Liver (tissue), 8 donors: ENCODE measurements at regions not wholly inside any gene's neighbourhood (a gene's known extent, or its start where the extent isn't known, plus 50 kb on each side); places are given as distances from the start of the nearest gene placed in this dataset.

Source experiments
- DNase-seq: peaks from one replicate; pipeline ENCODE4 v3.0.0-alpha.2; 2017; ENCODE audit warnings: low spot score
- H3K27ac ChIP-seq, 2 donors: one replicate each; pipeline ENCODE4 v1.7.0; 2013; ENCODE audit warnings: inconsistent platforms in 2 of 2, low read length in 2 of 2, control low read depth in 1 of 2, low read depth in 1 of 2, mild to moderate bottlenecking in 1 of 2
- H3K27me3 ChIP-seq, 4 donors: one replicate each; pipeline versions ENCODE4 v1.6.1 to v1.7.0; 2013; ENCODE audit warnings: low read length in 3 of 4, inconsistent platforms in 1 of 4, mild to moderate bottlenecking in 1 of 4, moderate library complexity in 1 of 4; ENCODE audit not compliant: control insufficient read depth in 4 of 4, insufficient read depth in 4 of 4
- H3K36me3 ChIP-seq, 4 donors: one replicate each; pipeline versions ENCODE4 v1.6.1 to v1.7.0; 2013; ENCODE audit warnings: low read length in 3 of 4, mild to moderate bottlenecking in 3 of 4, low read depth in 1 of 4, moderate library complexity in 1 of 4; ENCODE audit not compliant: control insufficient read depth in 4 of 4, insufficient read depth in 3 of 4
- H3K4me1 ChIP-seq, 4 donors: one replicate each; pipeline versions ENCODE4 v1.6.1 to v1.7.0; 2013; ENCODE audit warnings: low read length in 3 of 4, mild to moderate bottlenecking in 3 of 4, moderate library complexity in 1 of 4; ENCODE audit not compliant: control insufficient read depth in 4 of 4, insufficient read depth in 4 of 4
- H3K4me3 ChIP-seq, 3 donors: one replicate each; pipeline versions ENCODE4 v1.6.1 to v1.7.0; 2013; ENCODE audit warnings: low read length in 3 of 3, control low read depth in 1 of 3, low read depth in 1 of 3, mild to moderate bottlenecking in 1 of 3
- H3K9ac ChIP-seq, 2 donors: one replicate each; pipeline ENCODE4 v1.7.0; 2013; ENCODE audit warnings: low read length in 2 of 2, mild to moderate bottlenecking in 2 of 2, moderate library complexity in 2 of 2, control low read depth in 1 of 2, low read depth in 1 of 2
- H3K9me3 ChIP-seq, 4 donors: one replicate each; pipeline versions ENCODE4 v1.6.1 to v1.7.0; 2013; ENCODE audit warnings: low read length in 3 of 4; ENCODE audit not compliant: control insufficient read depth in 4 of 4
- ATF3 ChIP-seq: IDR thresholded peaks from 2 replicates; pipeline ENCODE4 v1.6.1; 2016; ENCODE audit warnings: antibody characterized with exemption
- CTCF ChIP-seq: fragments of 150-350 bp; IDR thresholded peaks from 2 replicates; pipeline ENCODE4 v1.5.1; 2017; ENCODE audit warnings: improper control_type of control experiment, low read depth, low read length; ENCODE audit not compliant: missing input control
- FOXA1 ChIP-seq: IDR thresholded peaks from 2 replicates; pipeline ENCODE4 v1.6.1; 2016; ENCODE audit warnings: antibody characterized with exemption
- FOXA2 ChIP-seq: IDR thresholded peaks from 2 replicates; pipeline ENCODE4 v1.6.1; 2016; ENCODE audit warnings: antibody characterized with exemption
- GABPA ChIP-seq, 2 donors: IDR thresholded peaks in 1 of 2; conservative IDR thresholded peaks in 1 of 2; 2 replicates each; pipeline ENCODE4 v1.6.1; 2016; ENCODE audit warnings: antibody characterized with exemption in 2 of 2, mild to moderate bottlenecking in 1 of 2, moderate library complexity in 1 of 2
- HNF4A ChIP-seq, 2 donors: conservative IDR thresholded peaks; 2 replicates each; pipeline ENCODE4 v1.6.1; 2016; ENCODE audit warnings: antibody characterized with exemption in 2 of 2, mild to moderate bottlenecking in 2 of 2
- HNF4G ChIP-seq: IDR thresholded peaks from 2 replicates; pipeline ENCODE4 v1.6.1; 2016; ENCODE audit warnings: antibody characterized with exemption
- JUND ChIP-seq, 2 donors: IDR thresholded peaks; 2 replicates each; pipeline ENCODE4 v1.6.1; 2016; ENCODE audit warnings: antibody characterized with exemption in 2 of 2
- MAX ChIP-seq: IDR thresholded peaks from 2 replicates; pipeline ENCODE4 v1.6.1; 2016; ENCODE audit warnings: antibody characterized with exemption
- NR2F2 ChIP-seq: IDR thresholded peaks from 2 replicates; pipeline ENCODE4 v1.6.1; 2016; ENCODE audit warnings: antibody characterized with exemption
- RAD21 ChIP-seq, 2 donors: IDR thresholded peaks; 2 replicates each; pipeline ENCODE4 v1.6.1; 2016; ENCODE audit warnings: antibody characterized with exemption in 2 of 2, mild to moderate bottlenecking in 2 of 2
- RXRA ChIP-seq, 2 donors: IDR thresholded peaks; 2 replicates each; pipeline ENCODE4 v1.6.1; 2017 to 2018; ENCODE audit warnings: antibody characterized with exemption in 2 of 2, mild to moderate bottlenecking in 1 of 2
- SP1 ChIP-seq: IDR thresholded peaks from 2 replicates; pipeline ENCODE4 v1.6.1; 2018; ENCODE audit warnings: antibody characterized with exemption, mild to moderate bottlenecking
- TAF1 ChIP-seq: conservative IDR thresholded peaks from 2 replicates; pipeline ENCODE4 v1.6.1; 2016; ENCODE audit warnings: antibody characterized with exemption, mild to moderate bottlenecking
- YY1 ChIP-seq: IDR thresholded peaks from 2 replicates; pipeline ENCODE4 v1.6.1; 2016; ENCODE audit warnings: antibody characterized with exemption, mild to moderate bottlenecking
- ZBTB33 ChIP-seq: IDR thresholded peaks from 2 replicates; pipeline ENCODE4 v1.6.1; 2016; ENCODE audit warnings: antibody characterized with exemption
- WGBS: extraction: QIAGEN DNeasy Blood & Tissue Kit; methylation state at CpG from one replicate; pipeline ENCODE4 v1.1.7; 2013; 5-methylcytosine and 5-hydroxymethylcytosine counted together
- donor health status: healthy.
- donor health status: healthy.
- donor health status: healthy.
- donor health status: healthy.
- donor health status: healthy.

- Histone ChIP-seq H3K27me3 (peaks cover 0 to 2% (median 0%) of the 10 kb centered on the region in 4 donors), H3K9ac (no peak overlapping the region), H3K4me3 (no peak overlapping the region), H3K27ac (no peak overlapping the region), H3K36me3 (no peaks in the 10 kb centered on the region), H3K4me1 (no peaks in the 10 kb centered on the region), H3K9me3 (no peaks in the 10 kb centered on the region)
- no peak for DNase-seq
- 88% methylated on average over 1 of the region's 1 CpG for WGBS
- no peak for TF ChIP-seq RXRA (IDR thresholded peaks at IDR 0.05)
Observed at GRCh38 chr1:198823626-198824025, 184.8 kb downstream of the PTPRC start.

GRCh38 chr1:198825254-198825653 is 186.4 kb downstream of the PTPRC start:
- TF ChIP-seq ATF3 (no peak), JUND (IDR thresholded peaks at IDR 0.05) (no peak)
- H3K36me3 ChIP-seq = no peaks in the 10 kb centered on the region
- H3K27me3 ChIP-seq = peaks cover 0 to 2% (median 0%) of the 10 kb centered on the region in 4 donors
- WGBS = 57% methylated on average over 1 of the region's 1 CpG
- peaks cover 0 to 3% (median 0%) of the 10 kb centered on the region in 4 donors for H3K4me1 ChIP-seq
- no peak overlapping the region for H3K4me3 ChIP-seq
- no peak overlapping the region for H3K9ac ChIP-seq
- no peak overlapping the region for H3K27ac ChIP-seq
- DNase-seq = no peak
- H3K9me3 ChIP-seq = no peaks in the 10 kb centered on the region

GRCh38 chr1:198829356-198829755 is 190.5 kb downstream of the PTPRC start:
- H3K4me1 ChIP-seq = peaks cover 0 to 3% (median 0%) of the 10 kb centered on the region in 4 donors
- WGBS = 81% methylated on average over 2 of the region's 2 CpGs
- no peak overlapping the region for H3K4me3 ChIP-seq
- peaks cover 0 to 2% (median 0%) of the 10 kb centered on the region in 4 donors for H3K27me3 ChIP-seq
- TF ChIP-seq YY1 (no peak), CTCF (no peak), NR2F2 (no peak), RAD21 (IDR thresholded peaks at IDR 0.05) (no peak), ATF3 (no peak), SP1 (no peak), ZBTB33 (no peak), MAX (no peak), TAF1 (no peak), GABPA (IDR thresholded peaks at IDR 0.05 in 1 of 2, conservative IDR thresholded peaks at IDR 0.05 in 1 of 2) (no peak), FOXA2 (no peak), HNF4G (no peak), HNF4A (conservative IDR thresholded peaks at IDR 0.05) (no peak), FOXA1 (no peak)
- DNase-seq = no peak
- H3K27ac ChIP-seq = no peak overlapping the region
- no peak overlapping the region for H3K9ac ChIP-seq
- no peaks in the 10 kb centered on the region for H3K36me3 ChIP-seq
- H3K9me3 ChIP-seq = no peaks in the 10 kb centered on the region
